ENCODE measurements at regions not wholly inside any gene's neighbourhood (a gene's known extent, or its start where the extent isn't known, plus 50 kb on each side); places are given as distances from the start of the nearest gene placed in this dataset.

DNA sequence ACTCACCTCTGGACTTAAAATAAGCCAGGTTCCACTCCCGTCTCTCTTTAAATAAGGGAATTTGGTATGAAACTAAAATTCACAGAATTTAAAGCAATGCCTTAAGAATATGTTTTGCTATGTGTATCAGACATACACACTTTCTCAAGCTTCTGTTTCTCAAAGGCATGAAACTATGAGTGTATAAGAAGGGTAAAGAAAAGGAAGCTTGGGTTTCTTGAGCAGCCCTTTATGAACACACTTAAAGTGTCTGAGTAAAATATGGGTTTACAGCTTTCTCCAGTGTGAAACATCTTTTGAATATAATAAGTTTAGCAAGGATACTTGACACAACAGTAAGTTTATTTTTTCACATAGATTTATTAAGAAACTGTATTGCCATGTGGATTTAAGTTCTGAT is 370.5 kb downstream of the TMA16 start:
- no peak for ATAC-seq
- no peaks in the 10 kb centered on the region for H3K9me3 ChIP-seq
- no peak overlapping the region for H3K4me3 ChIP-seq
- intact Hi-C loops (cut with DNase I, micrococcal nuclease), result no loop called here
- no peaks in the 10 kb centered on the region for H3K4me1 ChIP-seq (ENCODE audit: low read depth)
- no peak for DNase-seq
- TF ChIP-seq, protein P1, sequence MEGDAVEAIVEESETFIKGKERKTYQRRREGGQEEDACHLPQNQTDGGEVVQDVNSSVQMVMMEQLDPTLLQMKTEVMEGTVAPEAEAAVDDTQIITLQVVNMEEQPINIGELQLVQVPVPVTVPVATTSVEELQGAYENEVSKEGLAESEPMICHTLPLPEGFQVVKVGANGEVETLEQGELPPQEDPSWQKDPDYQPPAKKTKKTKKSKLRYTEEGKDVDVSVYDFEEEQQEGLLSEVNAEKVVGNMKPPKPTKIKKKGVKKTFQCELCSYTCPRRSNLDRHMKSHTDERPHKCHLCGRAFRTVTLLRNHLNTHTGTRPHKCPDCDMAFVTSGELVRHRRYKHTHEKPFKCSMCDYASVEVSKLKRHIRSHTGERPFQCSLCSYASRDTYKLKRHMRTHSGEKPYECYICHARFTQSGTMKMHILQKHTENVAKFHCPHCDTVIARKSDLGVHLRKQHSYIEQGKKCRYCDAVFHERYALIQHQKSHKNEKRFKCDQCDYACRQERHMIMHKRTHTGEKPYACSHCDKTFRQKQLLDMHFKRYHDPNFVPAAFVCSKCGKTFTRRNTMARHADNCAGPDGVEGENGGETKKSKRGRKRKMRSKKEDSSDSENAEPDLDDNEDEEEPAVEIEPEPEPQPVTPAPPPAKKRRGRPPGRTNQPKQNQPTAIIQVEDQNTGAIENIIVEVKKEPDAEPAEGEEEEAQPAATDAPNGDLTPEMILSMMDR (IDR thresholded peaks at IDR 0.05), result no peak
- H3K36me3 ChIP-seq (ENCODE audit: low read depth), result no peaks in the 10 kb centered on the region

GRCh38 chr4:163866728-163867315 is 372.3 kb downstream of the TMA16 start:
- Histone ChIP-seq H3K36me3 (ENCODE audit: low read depth) (no peaks in the 10 kb centered on the region), H3K4me3 (no peak overlapping the region), H3K9me3 (no peaks in the 10 kb centered on the region), H3K4me1 (ENCODE audit: low read depth) (no peaks in the 10 kb centered on the region)
- TF ChIP-seq, protein P1 (IDR thresholded peaks at IDR 0.05), result no peak
- intact Hi-C loops (cut with DNase I, micrococcal nuclease), result no loop called here
- DNase-seq (no peak), ATAC-seq (no peak)

GRCh38 chr4:163868445-163868844 is 374.0 kb downstream of the TMA16 start:
- TF ChIP-seq, protein P1 (IDR thresholded peaks at IDR 0.05), result no peak
- Histone ChIP-seq H3K36me3 (ENCODE audit: low read depth) (no peaks in the 10 kb centered on the region), H3K4me1 (ENCODE audit: low read depth) (no peaks in the 10 kb centered on the region), H3K4me3 (no peak overlapping the region), H3K9me3 (no peaks in the 10 kb centered on the region)
- ATAC-seq (no peak), DNase-seq (no peak)
- intact Hi-C loops (cut with DNase I, micrococcal nuclease), result no loop called here

DNA sequence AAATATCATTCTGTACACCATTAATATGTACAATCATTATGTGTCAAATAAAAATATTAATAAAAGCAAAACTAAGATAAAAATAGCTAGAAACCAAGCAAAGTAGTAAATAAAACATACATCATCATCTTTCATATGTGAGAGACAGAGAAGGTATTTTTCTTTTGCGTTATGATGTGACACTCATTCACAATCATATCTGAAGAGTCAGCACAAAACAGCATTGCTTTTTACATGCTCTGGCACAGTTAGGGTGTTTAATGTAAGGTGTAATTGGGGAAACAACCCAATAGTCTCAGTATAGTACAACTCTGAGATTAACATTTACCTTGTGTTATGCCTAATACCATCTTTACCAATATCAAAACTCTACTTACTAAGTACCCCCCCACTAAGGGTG is 376.6 kb downstream of the TMA16 start:
- Histone ChIP-seq H3K4me1 (ENCODE audit: low read depth) (no peaks in the 10 kb centered on the region), H3K36me3 (ENCODE audit: low read depth) (no peaks in the 10 kb centered on the region), H3K9me3 (no peaks in the 10 kb centered on the region), H3K4me3 (no peak overlapping the region)
- no peak for ATAC-seq
- TF ChIP-seq, protein P1 (IDR thresholded peaks at IDR 0.05), result no peak
- intact Hi-C loops (cut with DNase I, micrococcal nuclease), result no loop called here
- DNase-seq, result no peak

DNA sequence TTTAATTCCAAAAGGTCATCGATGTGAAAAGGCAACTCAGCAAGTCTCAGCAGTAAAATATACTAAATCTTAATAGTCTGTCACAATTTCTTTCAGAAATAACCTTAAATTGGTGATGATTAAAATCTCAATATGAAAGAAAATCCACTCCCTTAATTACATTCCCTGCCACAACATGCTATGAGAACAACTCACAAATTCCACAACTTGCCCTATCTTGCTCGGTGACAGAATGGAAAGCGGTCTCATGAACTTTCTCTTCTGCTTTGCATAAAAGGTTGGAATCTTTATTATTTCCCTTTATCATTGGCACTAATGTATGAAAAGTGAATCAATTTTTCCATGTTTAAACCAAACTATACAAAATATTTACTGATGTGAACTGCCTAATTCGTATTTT is 380.8 kb downstream of the TMA16 start:
- no peaks in the 10 kb centered on the region for H3K4me1 ChIP-seq (ENCODE audit: low read depth)
- intact Hi-C loops (cut with DNase I, micrococcal nuclease), result no loop called here
- H3K9me3 ChIP-seq, result no peaks in the 10 kb centered on the region
- TF ChIP-seq, protein P1 (IDR thresholded peaks at IDR 0.05), result no peak
- ATAC-seq, result no peak
- no peak overlapping the region for H3K4me3 ChIP-seq
- DNase-seq, result no peak
- no peaks in the 10 kb centered on the region for H3K36me3 ChIP-seq (ENCODE audit: low read depth)
